GM12891 (cell line): ENCODE measurements at regions not wholly inside any gene's neighbourhood (a gene's known extent, or its start where the extent isn't known, plus 50 kb on each side); places are given as distances from the start of the nearest gene placed in this dataset.

Experiments
- POLR2A ChIP-seq: IDR thresholded peaks from 2 replicates; pipeline ENCODE4 v1.6.1; 2011; ENCODE audit warnings: low read depth, low read length, control low read depth
- POLR2AphosphoS5 ChIP-seq: IDR thresholded peaks from 2 replicates; pipeline ENCODE4 v1.6.1; 2011; ENCODE audit warnings: low read depth, low read length, control low read depth

GRCh38 chr7:83861-84632 is 108.3 kb upstream of the FAM20C start:
- TF ChIP-seq POLR2A (no peak), POLR2AphosphoS5 (no peak)
